AG08395 (cell line): ENCODE measurements at regions not wholly inside any gene's neighbourhood (a gene's known extent, or its start where the extent isn't known, plus 50 kb on each side); places are given as distances from the start of the nearest gene placed in this dataset.

Source experiments
- DNase-seq: peaks from one replicate; pipeline ENCODE4 v3.0.0; 2012; ENCODE audit warnings: mixed read lengths, low spot score

GRCh38 chr14:32254952-32255679 lies 52.0 kb upstream of the RNU6-8 start:
- DNase-seq: peak; percentile 78

- no peak for DNase-seq
Observed at GRCh38 chr14:32255789-32256188, 52.7 kb upstream of the RNU6-8 start.

- DNase-seq: peak; percentile 10
Observed at GRCh38 chr14:32256576-32256975, 53.5 kb upstream of the RNU6-8 start.

- DNase-seq: no peak
Observed at GRCh38 chr14:32258336-32258993, 55.4 kb upstream of the RNU6-8 start.

- peak; percentile 19 for DNase-seq
Observed at GRCh38 chr14:32259368-32260013, 56.4 kb upstream of the RNU6-8 start.

- no peak for DNase-seq
Observed at GRCh38 chr14:32263939-32264567, 61.0 kb upstream of the RNU6-8 start.

- no peak for DNase-seq
Observed at GRCh38 chr14:32265584-32265983, 62.5 kb upstream of the RNU6-8 start.

- no peak for DNase-seq
Observed at GRCh38 chr14:32277998-32278397, 51.1 kb upstream of the AKAP6 start.
